ENCODE measurements at regions not wholly inside any gene's neighbourhood (a gene's known extent, or its start where the extent isn't known, plus 50 kb on each side); places are given as distances from the start of the nearest gene placed in this dataset.

DNA sequence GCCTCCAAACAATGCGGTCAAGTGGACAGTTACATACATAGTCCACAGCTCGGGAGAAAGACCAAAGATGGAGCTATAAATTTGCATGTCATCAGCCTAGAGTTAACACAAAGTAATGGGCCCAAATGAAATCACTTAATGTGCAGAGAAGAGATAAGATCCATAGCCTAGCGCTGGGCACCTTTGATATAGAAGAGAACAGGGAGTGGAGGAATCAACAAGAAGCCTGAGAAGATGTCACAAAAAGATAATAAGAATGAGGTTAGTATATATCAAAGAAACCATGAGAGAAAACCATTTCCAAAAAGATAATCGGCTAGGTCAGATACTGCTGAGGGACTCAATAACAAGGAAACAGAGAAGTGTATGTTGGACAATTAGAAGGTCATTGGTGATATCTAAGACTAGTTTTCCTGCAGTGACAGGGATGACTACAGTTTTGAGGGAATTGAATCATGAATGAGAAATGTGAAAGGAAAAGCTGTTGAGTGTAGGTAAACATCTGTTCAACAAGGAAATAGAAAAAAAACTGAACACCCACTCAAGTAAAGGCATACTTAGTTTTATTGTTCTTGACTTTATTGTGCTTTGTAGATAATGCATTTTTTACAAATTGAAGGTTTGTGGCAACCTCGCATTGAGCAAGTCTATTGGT is 68.7 kb upstream of the CDH6 start:
- WGBS: 91% methylated on average over 5 of the region's 5 CpGs
- no peak overlapping the region for H3K27ac ChIP-seq (replicated peaks in 1 of 4)
- no peak for DNase-seq (ENCODE audit: extremely low spot score)

DNA sequence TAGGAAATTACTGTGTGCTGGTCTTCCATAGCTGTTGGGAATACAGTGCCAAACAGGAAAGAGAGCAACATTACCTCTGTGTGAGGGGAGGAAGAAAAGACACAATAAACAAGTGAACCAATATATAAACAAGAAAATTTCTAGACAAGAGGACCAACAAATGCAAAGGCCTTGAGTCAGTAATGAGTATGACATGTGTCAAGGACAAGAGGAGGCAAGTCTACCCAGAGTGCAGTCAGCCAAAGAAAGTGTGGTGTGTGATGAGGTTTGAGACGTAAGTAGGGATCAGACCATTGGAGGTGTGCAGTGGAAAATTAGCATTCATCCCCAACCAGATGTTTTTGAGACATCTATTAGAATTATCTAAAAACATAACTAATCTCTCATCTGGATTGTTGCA is 69.5 kb upstream of the CDH6 start:
- H3K27ac ChIP-seq (replicated peaks in 1 of 4): no peak overlapping the region
- TF ChIP-seq, protein P1, sequence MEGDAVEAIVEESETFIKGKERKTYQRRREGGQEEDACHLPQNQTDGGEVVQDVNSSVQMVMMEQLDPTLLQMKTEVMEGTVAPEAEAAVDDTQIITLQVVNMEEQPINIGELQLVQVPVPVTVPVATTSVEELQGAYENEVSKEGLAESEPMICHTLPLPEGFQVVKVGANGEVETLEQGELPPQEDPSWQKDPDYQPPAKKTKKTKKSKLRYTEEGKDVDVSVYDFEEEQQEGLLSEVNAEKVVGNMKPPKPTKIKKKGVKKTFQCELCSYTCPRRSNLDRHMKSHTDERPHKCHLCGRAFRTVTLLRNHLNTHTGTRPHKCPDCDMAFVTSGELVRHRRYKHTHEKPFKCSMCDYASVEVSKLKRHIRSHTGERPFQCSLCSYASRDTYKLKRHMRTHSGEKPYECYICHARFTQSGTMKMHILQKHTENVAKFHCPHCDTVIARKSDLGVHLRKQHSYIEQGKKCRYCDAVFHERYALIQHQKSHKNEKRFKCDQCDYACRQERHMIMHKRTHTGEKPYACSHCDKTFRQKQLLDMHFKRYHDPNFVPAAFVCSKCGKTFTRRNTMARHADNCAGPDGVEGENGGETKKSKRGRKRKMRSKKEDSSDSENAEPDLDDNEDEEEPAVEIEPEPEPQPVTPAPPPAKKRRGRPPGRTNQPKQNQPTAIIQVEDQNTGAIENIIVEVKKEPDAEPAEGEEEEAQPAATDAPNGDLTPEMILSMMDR (IDR thresholded peaks at IDR 0.05): no peak
- TF ChIP-seq POLR2A (IDR thresholded peaks at IDR 0.05; ENCODE audit: low read depth): no peak
- no peak for TF ChIP-seq POLR2AphosphoS5 (IDR thresholded peaks at IDR 0.05)
- no peak for TF ChIP-seq EP300 (IDR thresholded peaks at IDR 0.05)
- no peaks in the 10 kb centered on the region for H3K9me3 ChIP-seq
- no peaks in the 10 kb centered on the region for H3K36me3 ChIP-seq
- no peaks in the 10 kb centered on the region for H3K4me1 ChIP-seq
- no peaks in the 10 kb centered on the region for H3K27me3 ChIP-seq
- no peak for DNase-seq (ENCODE audit: extremely low spot score)
- 88% methylated on average over 1 of the region's 1 CpG for WGBS
- no peak overlapping the region for H3K4me3 ChIP-seq
- intact Hi-C loops (cut with DNase I): no loop called here

More for the DNA sequence above, 68.7 kb upstream of the CDH6 start:
- Histone ChIP-seq H3K4me1 (no peaks in the 10 kb centered on the region), H3K4me3 (no peak overlapping the region), H3K36me3 (no peaks in the 10 kb centered on the region), H3K27me3 (no peaks in the 10 kb centered on the region), H3K9me3 (no peaks in the 10 kb centered on the region)
- intact Hi-C loops (cut with DNase I): no loop called here
- TF ChIP-seq EP300 (IDR thresholded peaks at IDR 0.05): no peak
- TF ChIP-seq POLR2AphosphoS5 (IDR thresholded peaks at IDR 0.05): no peak
- TF ChIP-seq POLR2A (IDR thresholded peaks at IDR 0.05; ENCODE audit: low read depth): no peak
- TF ChIP-seq, protein P1 (IDR thresholded peaks at IDR 0.05): no peak

DNA sequence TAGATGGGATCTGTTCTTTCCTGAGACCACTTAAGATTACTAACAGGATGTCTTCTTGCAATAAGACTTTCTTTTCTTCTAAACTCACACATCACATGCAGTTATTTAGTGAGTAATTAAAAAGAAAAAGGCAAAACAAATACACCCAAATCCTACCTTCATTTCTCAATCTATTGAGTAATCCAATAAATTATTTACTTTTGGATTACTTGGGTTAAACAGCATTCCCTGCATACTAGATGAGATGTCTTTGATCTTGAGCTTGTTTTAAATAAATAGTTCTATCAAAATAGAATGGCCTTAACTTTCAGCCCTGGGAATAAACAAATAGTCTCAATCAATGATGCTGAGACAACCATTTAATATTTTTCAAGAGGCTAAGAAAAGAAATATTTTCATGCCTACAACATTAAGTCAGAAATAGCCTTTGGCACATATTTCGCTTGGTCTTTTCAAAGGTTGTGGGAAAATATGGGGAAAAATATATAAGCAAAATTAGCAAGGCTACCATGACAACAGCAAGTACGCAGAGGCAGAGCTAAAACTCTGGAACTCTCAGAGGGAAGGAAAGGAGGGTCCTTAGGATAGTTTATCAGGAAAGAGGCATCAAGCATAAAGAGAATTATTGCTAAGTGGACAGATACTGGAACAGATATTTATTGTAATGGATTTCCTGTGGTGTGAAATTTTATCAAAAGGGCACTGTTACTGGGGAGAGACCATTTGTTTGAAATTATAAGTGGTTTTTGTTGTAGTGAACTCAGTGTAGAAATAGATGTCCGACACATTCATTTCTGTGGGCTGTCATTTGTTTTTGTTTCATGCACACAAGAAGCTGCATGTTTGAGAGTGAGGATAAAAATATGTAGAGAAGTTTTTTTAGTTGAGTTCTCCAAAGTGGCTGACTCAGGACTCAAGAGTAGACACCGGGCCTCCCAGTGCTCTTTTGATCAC is 70.2 kb upstream of the CDH6 start:
- 51% methylated on average over 4 of the region's 4 CpGs for WGBS
- Histone ChIP-seq H3K36me3 (no peaks in the 10 kb centered on the region), H3K4me3 (no peak overlapping the region), H3K4me1 (no peaks in the 10 kb centered on the region), H3K27me3 (no peaks in the 10 kb centered on the region), H3K27ac (replicated peaks in 1 of 4) (no peak overlapping the region), H3K9me3 (no peaks in the 10 kb centered on the region)
- DNase-seq (ENCODE audit: extremely low spot score): no peak
- TF ChIP-seq POLR2A (IDR thresholded peaks at IDR 0.05; ENCODE audit: low read depth) (no peak), POLR2AphosphoS5 (IDR thresholded peaks at IDR 0.05) (no peak), EP300 (IDR thresholded peaks at IDR 0.05) (no peak)
- TF ChIP-seq, protein P1 (IDR thresholded peaks at IDR 0.05): no peak
- intact Hi-C loops (cut with DNase I): no loop called here

DNA sequence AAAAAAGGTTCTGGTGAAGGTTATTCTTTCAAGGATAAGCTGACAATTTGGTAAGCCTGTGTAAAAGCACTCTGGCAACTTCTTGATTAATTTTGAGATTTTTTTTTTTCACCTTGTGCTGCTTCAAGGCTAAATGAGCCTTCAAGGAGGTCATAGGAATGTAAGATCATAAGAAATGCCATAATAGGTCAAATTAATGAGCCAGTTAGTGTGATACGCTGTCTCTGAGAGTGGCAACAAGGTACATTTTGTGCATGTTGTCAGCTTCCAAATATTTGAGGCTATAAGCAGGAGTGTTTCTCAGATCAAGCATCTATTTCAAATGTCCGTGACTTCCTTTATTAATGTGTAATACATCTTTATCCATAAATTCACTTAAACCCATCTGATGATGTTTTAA is 72.3 kb upstream of the CDH6 start:
- Histone ChIP-seq H3K27ac (replicated peaks in 1 of 4) (no peak overlapping the region), H3K27me3 (no peaks in the 10 kb centered on the region), H3K4me3 (no peak overlapping the region), H3K36me3 (no peaks in the 10 kb centered on the region), H3K9me3 (no peaks in the 10 kb centered on the region), H3K4me1 (no peaks in the 10 kb centered on the region)
- TF ChIP-seq POLR2AphosphoS5 (IDR thresholded peaks at IDR 0.05): no peak
- TF ChIP-seq, protein P1 (IDR thresholded peaks at IDR 0.05): no peak
- no peak for TF ChIP-seq POLR2A (IDR thresholded peaks at IDR 0.05; ENCODE audit: low read depth)
- TF ChIP-seq EP300 (IDR thresholded peaks at IDR 0.05): no peak
- 73% methylated on average over 2 of the region's 2 CpGs for WGBS
- no peak for DNase-seq (ENCODE audit: extremely low spot score)
- intact Hi-C loops (cut with DNase I): no loop called here
